ENCODE measurements at regions not wholly inside any gene's neighbourhood (a gene's known extent, or its start where the extent isn't known, plus 50 kb on each side); places are given as distances from the start of the nearest gene placed in this dataset.
A peak's percentile ranks its signal among the peaks of the same experiment; 100 is the strongest.

DNA sequence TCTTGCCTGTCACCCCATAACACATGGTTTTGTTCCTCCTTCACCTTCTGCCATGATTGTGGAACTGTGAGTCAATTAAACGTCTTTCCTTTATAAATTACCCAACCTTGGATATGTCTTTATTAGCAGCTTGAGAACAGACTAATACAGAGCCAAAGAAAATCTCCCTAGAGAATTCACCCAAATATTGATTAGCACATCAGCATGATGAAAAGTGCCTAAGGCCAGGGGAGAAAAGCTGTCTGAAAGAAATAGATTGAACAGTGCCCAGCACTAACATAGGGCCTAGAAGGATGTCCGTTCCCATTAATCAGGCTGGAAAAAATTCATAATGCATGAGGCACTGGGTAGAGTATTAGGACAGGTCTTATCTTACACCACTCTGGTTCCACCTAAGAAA, 111.9 kb upstream of the CALN1 start:
- DNase-seq (ENCODE audit: low spot score) = no peak
- intact Hi-C loops (cut with DNase I) = no loop called here

DNA sequence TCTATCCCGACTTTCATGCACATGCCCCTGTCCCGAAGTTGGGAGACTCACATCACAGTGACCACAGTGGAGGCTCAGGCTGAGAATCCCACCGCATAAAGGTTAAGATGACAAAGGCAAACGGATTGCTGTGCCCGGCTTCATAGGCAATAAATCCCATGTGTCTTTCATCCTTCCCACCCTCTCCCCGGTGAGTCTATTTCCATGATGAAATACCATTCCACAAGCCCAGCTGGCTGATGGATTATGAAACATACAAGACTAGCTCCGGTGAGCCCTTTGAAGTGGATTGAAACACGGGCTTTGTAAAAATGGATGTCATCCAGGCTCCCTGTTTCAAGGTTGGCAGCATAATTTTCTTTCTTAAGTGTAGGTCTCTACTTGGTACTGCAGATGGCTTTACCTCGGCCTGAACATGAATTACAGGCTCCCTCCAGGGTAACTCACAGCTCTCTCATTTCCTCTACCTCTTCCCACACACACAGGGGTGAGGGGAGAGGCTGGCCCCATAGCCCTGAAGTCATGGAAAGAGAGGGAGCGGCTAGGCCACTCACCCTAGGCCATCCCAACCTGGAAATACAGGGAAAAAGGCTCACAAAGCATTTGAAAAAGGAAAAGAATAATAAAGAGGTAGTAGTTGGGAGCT, 92.0 kb upstream of the CALN1 start:
- no peak for DNase-seq (ENCODE audit: low spot score)
- intact Hi-C loops (cut with DNase I) = no loop called here

DNA sequence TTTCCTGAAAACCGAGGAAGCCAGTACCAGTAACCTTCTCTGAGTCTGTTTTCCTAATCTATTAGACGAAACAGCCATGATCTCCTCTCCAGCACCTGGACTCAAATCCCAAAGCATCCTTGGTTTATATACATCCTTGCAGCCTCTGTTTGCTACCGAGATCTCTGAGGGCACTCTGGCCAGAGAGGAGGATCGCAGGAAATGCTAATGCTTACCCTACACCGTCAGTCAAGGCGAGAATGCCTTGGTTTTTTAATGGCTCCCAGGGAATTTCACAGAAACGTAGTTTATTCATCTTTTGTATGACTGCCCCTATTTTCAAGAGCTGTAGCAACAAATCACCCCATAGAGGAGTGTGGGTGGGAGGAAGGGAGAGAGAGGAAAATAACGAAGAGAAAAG, 91.5 kb upstream of the CALN1 start:
- no peak for DNase-seq (ENCODE audit: low spot score)
- intact Hi-C loops (cut with DNase I) = no loop called here

DNA sequence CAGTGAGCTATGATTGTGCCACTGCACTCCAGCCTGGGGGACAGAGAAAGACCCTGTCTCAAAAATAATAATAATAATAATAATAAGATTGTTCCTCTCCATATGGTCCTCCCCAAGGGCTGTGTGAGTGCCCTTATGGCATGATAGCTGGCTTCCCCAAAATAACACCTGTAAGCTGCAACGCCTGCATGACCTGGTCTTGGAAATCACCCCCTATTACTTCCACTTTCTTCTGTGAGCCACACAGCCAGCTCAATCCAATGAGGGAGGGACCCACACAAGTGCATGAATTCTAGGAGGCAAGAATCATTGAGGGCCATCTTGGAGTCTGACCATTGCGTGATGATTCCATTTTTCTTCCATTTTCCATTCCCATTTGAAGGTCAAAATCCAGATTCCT, 82.7 kb upstream of the CALN1 start:
- intact Hi-C loops (cut with DNase I) = loop anchor here (10.0 kb wide), 1 partner anchor 740 kb away; no protein-coding TSS in a partner anchor
- no peak for DNase-seq (ENCODE audit: low spot score)

DNA sequence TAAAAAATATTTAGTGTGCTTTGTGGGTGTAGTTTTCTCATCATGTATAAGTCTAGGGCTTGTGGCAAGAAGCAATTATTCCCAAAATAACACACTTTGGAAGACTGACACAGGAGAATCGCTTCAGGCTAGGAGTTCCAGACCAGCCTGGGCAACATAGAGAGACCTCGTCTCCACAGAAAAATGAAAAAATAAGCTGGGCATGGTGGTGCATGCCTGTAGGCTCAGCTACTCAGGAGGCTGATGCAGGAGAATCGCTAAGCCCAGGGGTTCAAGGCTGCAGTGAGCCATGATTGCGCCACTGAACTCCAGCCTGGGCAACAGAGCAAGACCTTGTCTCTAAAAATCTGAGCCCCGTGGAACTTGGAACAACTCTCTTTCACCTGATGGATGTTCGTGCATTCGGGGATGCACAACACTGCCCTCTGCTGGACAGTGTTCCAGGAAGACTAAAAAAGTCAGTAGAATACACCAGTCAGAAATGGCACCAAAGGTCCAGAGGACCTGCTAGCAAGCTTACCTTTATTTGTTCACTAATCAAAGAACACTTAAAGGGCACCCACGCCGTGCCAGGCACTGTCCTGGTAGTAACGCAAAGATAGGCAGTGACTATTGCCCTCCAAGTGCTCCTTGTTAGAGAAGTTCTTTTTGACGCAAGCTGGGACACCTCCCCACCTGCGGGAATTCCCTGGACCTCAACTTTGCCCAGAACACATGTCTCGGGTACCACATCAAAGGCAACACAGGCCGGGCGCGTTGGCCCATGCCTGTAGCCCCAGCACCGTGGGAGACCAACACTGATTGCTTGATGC, 81.9 kb upstream of the CALN1 start:
- DNase-seq (ENCODE audit: low spot score) = peak; percentile 71
- intact Hi-C loops (cut with DNase I) = loop anchor here (10.0 kb wide), 1 partner anchor 739 kb away; no protein-coding TSS in a partner anchor

DNA sequence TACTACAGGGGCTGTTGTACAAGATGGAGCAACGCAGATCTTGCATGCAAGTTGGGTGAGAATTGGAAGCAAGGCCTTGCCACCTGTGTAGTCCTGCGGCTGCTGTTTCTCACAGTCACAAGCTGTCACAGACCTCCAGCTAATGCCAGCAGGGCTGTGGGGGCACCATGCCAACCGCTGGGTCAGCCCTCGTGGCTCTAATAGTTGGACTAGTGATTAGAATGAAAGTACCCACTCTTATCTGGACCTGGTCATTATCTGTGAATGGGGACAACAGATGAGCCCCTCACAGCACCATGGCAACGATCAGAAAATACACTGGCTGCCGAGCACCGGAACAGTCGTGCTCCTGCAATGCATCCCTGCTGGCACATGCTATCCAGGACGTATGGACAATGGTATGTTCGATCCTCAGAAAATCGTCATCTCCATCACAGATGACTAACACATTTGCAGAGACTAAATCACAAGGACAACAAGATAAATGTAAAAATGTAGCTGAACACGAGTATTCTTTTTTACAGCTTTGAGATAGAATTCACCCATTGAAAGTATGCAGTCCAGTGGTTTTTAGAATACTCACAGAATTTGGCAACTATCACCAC, 80.4 kb upstream of the CALN1 start:
- DNase-seq (ENCODE audit: low spot score) = peak; percentile 77
- intact Hi-C loops (cut with DNase I) = loop anchor here (10.0 kb wide), 1 partner anchor 738 kb away; no protein-coding TSS in a partner anchor

DNA sequence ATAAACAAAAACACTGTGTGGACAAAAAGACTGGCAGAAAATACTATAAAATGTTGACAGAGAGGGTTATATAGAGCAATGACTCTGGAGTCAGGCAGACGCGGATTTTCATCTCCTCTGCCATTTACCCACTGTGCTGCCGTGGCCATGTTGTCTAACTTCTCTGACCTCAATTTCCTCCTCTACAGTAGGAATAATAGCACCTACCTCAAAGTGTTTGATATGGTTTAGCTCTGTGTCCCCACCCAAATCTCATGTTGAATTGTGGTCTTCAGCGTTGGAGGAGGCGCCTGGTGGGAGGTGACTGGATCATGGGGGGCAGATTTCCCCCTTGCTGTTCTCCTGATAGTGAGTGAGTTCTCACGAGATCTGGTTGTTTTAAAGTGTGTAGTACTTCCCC, 78.2 kb upstream of the CALN1 start:
- DNase-seq (ENCODE audit: low spot score) = no peak
- intact Hi-C loops (cut with DNase I) = loop anchor here (10.0 kb wide), 1 partner anchor 736 kb away; no protein-coding TSS in a partner anchor

DNA sequence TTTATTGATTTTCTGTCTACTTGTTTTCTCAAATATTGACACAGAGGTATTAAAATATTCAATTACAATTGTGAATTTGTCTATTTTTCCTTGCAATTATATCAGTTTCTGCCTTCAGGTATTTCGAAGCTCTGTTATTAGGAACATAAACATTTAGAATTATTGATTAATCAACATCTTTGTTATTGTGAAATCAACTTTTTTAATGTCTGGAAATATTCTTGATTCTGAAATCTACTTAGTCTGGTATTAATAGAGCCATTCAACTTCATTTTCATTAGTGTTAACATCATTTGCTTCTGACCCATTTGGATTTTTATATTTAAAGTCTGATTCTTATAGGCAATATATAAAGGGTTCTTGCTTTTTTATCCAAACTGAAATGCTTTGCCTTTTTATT, 69.8 kb upstream of the CALN1 start:
- intact Hi-C loops (cut with DNase I) = no loop called here
- DNase-seq (ENCODE audit: low spot score) = no peak

DNA sequence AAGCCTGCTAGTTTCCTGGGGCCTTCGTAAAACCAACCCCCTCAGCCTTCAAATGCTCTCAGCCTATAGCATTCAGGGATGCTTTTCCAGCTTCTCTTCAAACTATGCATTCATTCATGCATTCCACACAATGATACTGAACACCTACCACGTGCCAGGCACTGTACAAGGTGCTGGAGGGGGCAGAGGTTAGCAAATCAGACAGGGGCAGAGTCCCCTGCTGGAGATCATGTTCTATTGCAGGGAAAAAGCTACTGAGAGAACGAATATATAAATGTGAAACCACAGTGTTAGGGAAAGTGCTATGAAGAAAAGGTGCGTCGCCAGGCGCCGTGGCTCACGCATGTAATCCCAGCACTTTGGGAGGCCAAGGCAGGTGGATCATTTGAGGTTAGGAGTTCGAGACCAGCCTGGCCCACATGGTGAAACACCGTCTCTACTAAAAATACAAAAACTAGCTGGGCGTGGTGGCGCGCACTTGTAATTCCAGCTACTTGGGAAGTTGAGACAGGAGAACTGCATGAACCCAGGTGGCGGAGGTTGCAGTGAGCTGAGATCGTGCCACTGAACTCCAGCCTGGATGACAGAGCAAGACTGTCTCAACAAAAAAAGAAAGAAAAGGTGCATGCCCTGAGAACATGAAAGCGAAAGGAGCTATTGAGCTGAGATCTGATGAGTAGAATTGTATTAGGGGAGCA, 64.6 kb upstream of the CALN1 start:
- intact Hi-C loops (cut with DNase I) = no loop called here

DNA sequence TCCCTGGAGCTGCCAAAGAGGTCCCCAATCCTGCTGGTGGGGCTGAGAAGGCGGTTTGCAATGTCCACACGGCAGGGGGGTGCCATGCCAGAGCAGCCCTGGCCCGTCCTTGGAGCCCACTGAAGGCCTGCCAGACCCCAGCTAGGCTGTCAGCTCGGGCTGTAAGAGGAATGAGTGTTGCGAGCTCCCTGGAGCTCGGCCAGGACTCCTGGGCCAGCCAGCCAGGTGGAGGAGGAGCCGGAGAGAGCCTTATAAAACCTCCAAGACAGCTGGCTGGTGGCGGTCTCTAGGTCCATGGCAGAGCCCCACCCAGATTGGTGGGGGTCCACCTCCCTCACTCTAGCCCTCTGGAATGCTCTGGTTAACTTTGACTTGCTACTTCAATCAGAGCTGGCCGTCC, 55.1 kb upstream of the CALN1 start:
- DNase-seq (ENCODE audit: low spot score) = no peak
- intact Hi-C loops (cut with DNase I) = no loop called here

More for the DNA sequence above, 64.6 kb upstream of the CALN1 start:
- DNase-seq (ENCODE audit: low spot score) = no peak

DNA sequence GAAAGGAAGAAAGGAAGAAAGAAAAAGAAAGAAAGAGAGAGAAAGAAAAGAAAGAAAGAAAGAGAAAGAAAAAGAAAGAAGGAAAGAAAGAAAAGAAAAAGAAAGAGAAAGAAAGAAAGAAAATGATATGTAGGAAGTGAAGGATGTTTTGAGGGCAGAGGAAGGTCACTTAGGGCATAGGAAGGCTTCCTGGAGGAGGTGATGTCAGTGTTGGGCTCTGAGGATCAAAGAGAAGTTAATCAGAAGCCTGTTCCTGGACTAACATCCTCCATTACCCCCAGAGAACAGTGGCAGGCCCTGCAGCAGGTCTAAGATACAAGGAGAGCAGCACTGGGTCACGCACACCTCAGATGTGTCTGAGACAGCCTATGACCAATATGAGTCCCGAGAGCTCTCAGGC, 54.7 kb upstream of the CALN1 start:
- DNase-seq (ENCODE audit: low spot score) = no peak
- intact Hi-C loops (cut with DNase I) = no loop called here

DNA sequence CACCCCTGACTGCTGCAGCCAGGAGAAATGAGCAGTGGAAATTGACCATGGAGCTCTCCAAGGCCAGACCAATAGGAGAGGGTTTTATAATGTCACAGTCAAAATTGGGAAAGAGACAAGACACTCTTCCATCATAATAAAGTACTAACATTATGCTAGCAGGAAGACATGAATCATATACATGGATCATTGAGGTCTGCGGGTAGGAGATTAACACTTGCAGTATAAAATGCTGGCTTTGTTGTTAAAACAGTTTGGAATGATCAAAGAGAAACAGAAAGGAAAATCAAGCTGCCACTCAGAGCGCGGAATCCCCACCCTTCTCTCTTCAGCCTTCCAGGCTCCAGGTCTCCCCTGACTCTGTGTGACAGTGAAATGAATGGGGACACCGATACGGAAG, 53.4 kb upstream of the CALN1 start:
- intact Hi-C loops (cut with DNase I) = no loop called here
- no peak for DNase-seq (ENCODE audit: low spot score)

DNA sequence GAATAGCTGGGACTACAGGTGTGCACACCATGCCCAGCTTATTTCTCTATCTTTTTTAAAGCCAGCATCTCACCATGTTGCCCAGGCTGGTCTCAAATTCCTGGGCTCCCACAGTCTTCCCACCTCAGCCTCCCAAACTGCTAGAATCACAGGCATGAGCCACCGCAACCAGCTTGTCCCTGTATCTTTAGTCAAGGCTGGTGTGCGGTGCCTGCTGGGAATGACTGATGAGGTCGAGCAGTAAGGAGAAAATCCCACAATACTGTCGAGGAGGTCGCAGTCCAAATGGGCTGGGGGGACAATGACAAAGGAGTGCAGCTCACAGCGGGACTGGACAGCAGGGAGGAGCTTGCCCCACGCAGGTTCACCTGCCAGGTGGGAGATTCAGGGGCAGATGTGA, 50.2 kb upstream of the CALN1 start:
- intact Hi-C loops (cut with DNase I) = no loop called here
- no peak for DNase-seq (ENCODE audit: low spot score)
